H1 (cell line): ENCODE measurements at regions not wholly inside any gene's neighbourhood (a gene's known extent, or its start where the extent isn't known, plus 50 kb on each side); places are given as distances from the start of the nearest gene placed in this dataset.

ENCODE experiments used
- CTCF ChIA-PET: fragments of 300-600 bp; sonication (Branson Sonifier 250); formaldehyde crosslinking; loops from one replicate; lab custom pipeline; 2021; ENCODE audit not compliant: partially characterized antibody; lab: Charles Lee
- POLR2A ChIA-PET: fragments of 300-600 bp; sonication (Branson Sonifier 250); formaldehyde crosslinking; loops from one replicate; lab custom pipeline; 2021; ENCODE audit warnings: inconsistent platforms; ENCODE audit not compliant: partially characterized antibody; lab: Charles Lee
- DNase-seq, 2 experiments: peaks; one replicate each; pipeline versions ENCODE4 v3.0.0 to v3.0.0-alpha.2; 2010 to 2022; ENCODE audit warnings: low spot score in 2 of 2, low read depth in 1 of 2, mixed read lengths in 1 of 2
- FAIRE-seq: peaks from 2 replicates; lab custom pipeline; 2011; peaks lifted over from hg19 to GRCh38; lab: Jason Lieb, UNC
- H2AFZ ChIP-seq: 2 replicates; pipeline ENCODE4 v1.8.1; 2012; ENCODE audit warnings: low read length, inconsistent platforms
- H2AK5ac ChIP-seq: 2 replicates; pipeline ENCODE4 v1.6.1; 2013; ENCODE audit warnings: low read depth, low read length
- H2BK120ac ChIP-seq: replicated peaks from 2 replicates; pipeline ENCODE3; 2013; ENCODE audit warnings: low read depth, low read length, inconsistent platforms
- H2BK12ac ChIP-seq: 2 replicates; pipeline ENCODE4 v1.6.1; 2013; ENCODE audit warnings: low read depth, low read length
- H2BK15ac ChIP-seq: 2 replicates; pipeline ENCODE4 v1.6.1; 2013; ENCODE audit warnings: low read length
- H2BK20ac ChIP-seq: 2 replicates; pipeline ENCODE4 v1.6.1; 2013; ENCODE audit warnings: low read length
- H2BK5ac ChIP-seq: 2 replicates; pipeline ENCODE4 v1.6.1; 2013; ENCODE audit warnings: low read depth, low read length
- H3K14ac ChIP-seq: 2 replicates; pipeline ENCODE4 v1.6.1; 2013; ENCODE audit warnings: inconsistent platforms; ENCODE audit not compliant: insufficient read length
- H3K18ac ChIP-seq: 2 replicates; pipeline ENCODE4 v1.6.1; 2013; ENCODE audit warnings: low read length; ENCODE audit errors: extremely low read depth
- H3K23ac ChIP-seq: 2 replicates; pipeline ENCODE4 v1.6.1; 2013; ENCODE audit warnings: inconsistent platforms; ENCODE audit not compliant: insufficient read length
- H3K23me2 ChIP-seq: 2 replicates; pipeline ENCODE4 v1.6.1; 2013; ENCODE audit warnings: low read depth, low read length
- H3K27ac ChIP-seq: 2 replicates; pipeline ENCODE4 v1.6.1; 2011; ENCODE audit warnings: low read depth, low read length, inconsistent platforms
- H3K27me3 ChIP-seq, 4 experiments: replicated peaks in 1 of 4; 1 replicate in 1 of 4; 2 replicates in 3 of 4; pipeline versions ENCODE4 v1.6.1 to v1.8.1; 2011 to 2013; ENCODE audit warnings: low read length in 3 of 4, mild to moderate bottlenecking in 3 of 4, inconsistent platforms in 2 of 4, mixed read lengths in 2 of 4, moderate library complexity in 1 of 4; ENCODE audit not compliant: control insufficient read depth in 3 of 4, insufficient read depth in 3 of 4; ENCODE audit errors: extremely low read depth in 1 of 4
- H3K36me3 ChIP-seq, 4 experiments: 2 replicates each; pipeline versions ENCODE4 v1.6.1 to v1.8.1; 2011 to 2013; ENCODE audit warnings: mild to moderate bottlenecking in 4 of 4, low read length in 3 of 4, moderate library complexity in 2 of 4, control low read depth in 1 of 4, inconsistent platforms in 1 of 4; ENCODE audit not compliant: insufficient read depth in 4 of 4, control insufficient read depth in 2 of 4
- H3K4ac ChIP-seq: replicated peaks from 2 replicates; pipeline ENCODE3; 2013; ENCODE audit warnings: low read length, low read depth, mixed read lengths, inconsistent platforms; ENCODE audit not compliant: insufficient read length
- H3K4me1 ChIP-seq, 4 experiments: replicated peaks in 1 of 4; 1 replicate in 1 of 4; 2 replicates in 3 of 4; pipeline versions ENCODE4 v1.6.1 to v1.8.1; 2011 to 2013; ENCODE audit warnings: low read length in 3 of 4, inconsistent platforms in 2 of 4, mixed read lengths in 1 of 4; ENCODE audit not compliant: insufficient read depth in 4 of 4, control insufficient read depth in 3 of 4
- H3K4me2 ChIP-seq, 2 experiments: 2 replicates each; pipeline versions ENCODE4 v1.6.1 to v1.8.1; 2011 to 2013; ENCODE audit warnings: low read depth in 2 of 2, low read length in 2 of 2, control low read depth in 1 of 2, inconsistent platforms in 1 of 2, mild to moderate bottlenecking in 1 of 2; ENCODE audit not compliant: insufficient read depth in 1 of 2
- H3K4me3 ChIP-seq, 4 experiments: fragments of 200-600, 300-600 bp in 1 of 4; sonication (generic), shearing (Covaris generic), sonication (Bioruptor Twin) in 1 of 4; 2 replicates each; pipeline versions ENCODE4 v1.5.1 to v1.8.1; 2011 to 2016; ENCODE audit warnings: low read length in 4 of 4, low read depth in 3 of 4, control low read depth in 2 of 4, inconsistent platforms in 2 of 4, mild to moderate bottlenecking in 2 of 4, mixed read lengths in 1 of 4, moderate library complexity in 1 of 4; ENCODE audit not compliant: insufficient read depth in 2 of 4; ENCODE audit errors: extremely low read depth in 1 of 4
- H3K56ac ChIP-seq: replicated peaks from 2 replicates; pipeline ENCODE3; 2013; ENCODE audit warnings: low read depth, mild to moderate bottlenecking, mixed read lengths, low read length, inconsistent platforms; ENCODE audit not compliant: insufficient read length
- H3K79me1 ChIP-seq: 2 replicates; pipeline ENCODE4 v1.6.1; 2013; ENCODE audit warnings: low read depth, low read length, control low read depth
- H3K79me2 ChIP-seq, 2 experiments: 2 replicates each; pipeline versions ENCODE4 v1.6.1 to v1.8.1; 2012 to 2013; ENCODE audit warnings: low read length in 2 of 2, mild to moderate bottlenecking in 2 of 2, inconsistent platforms in 1 of 2; ENCODE audit not compliant: insufficient read depth in 2 of 2, control insufficient read depth in 1 of 2
- H3K9ac ChIP-seq, 4 experiments: replicated peaks in 1 of 4; 1 replicate in 1 of 4; 2 replicates in 3 of 4; pipeline versions ENCODE4 v1.6.1 to v1.8.1; 2011 to 2013; ENCODE audit warnings: low read depth in 3 of 4, low read length in 3 of 4, control low read depth in 2 of 4, mild to moderate bottlenecking in 2 of 4, moderate library complexity in 2 of 4, inconsistent platforms in 1 of 4; ENCODE audit errors: extremely low read depth in 1 of 4
- H3K9me3 ChIP-seq, 2 experiments: 2 replicates each; pipeline versions ENCODE4 v1.6.1 to v1.8.1; 2012 to 2013; ENCODE audit warnings: mild to moderate bottlenecking in 2 of 2, moderate library complexity in 2 of 2, control low read depth in 1 of 2, inconsistent platforms in 1 of 2, low read depth in 1 of 2, low read length in 1 of 2, mixed read lengths in 1 of 2; ENCODE audit not compliant: insufficient read depth in 2 of 2
- H4K20me1 ChIP-seq, 2 experiments: replicated peaks in 1 of 2; 2 replicates each; pipeline versions ENCODE3 to v1.8.1; 2011 to 2013; ENCODE audit warnings: inconsistent platforms in 2 of 2, low read length in 2 of 2, mild to moderate bottlenecking in 1 of 2; ENCODE audit not compliant: insufficient read depth in 2 of 2, control insufficient read depth in 1 of 2
- H4K5ac ChIP-seq: 2 replicates; pipeline ENCODE4 v1.6.1; 2013; ENCODE audit warnings: low read length, low read depth, mixed read lengths, inconsistent platforms; ENCODE audit not compliant: insufficient read length
- H4K8ac ChIP-seq: 2 replicates; pipeline ENCODE4 v1.8.0; 2013; ENCODE audit warnings: mild to moderate bottlenecking, moderate library complexity, low read length, inconsistent platforms; ENCODE audit not compliant: insufficient read depth; ENCODE audit errors: extremely low read depth
- H4K91ac ChIP-seq: replicated peaks from 2 replicates; pipeline ENCODE3; 2013; ENCODE audit warnings: low read length, mixed read lengths, inconsistent platforms; ENCODE audit not compliant: insufficient read length
- CBX5 ChIP-seq: fragments of 300-800, 300-1000 bp; sonication (generic); IDR thresholded peaks from 2 replicates; pipeline ENCODE4 v1.7.1; 2016; ENCODE audit warnings: antibody characterized with exemption, low read length, low read depth
- CEBPB ChIP-seq: IDR thresholded peaks from 2 replicates; pipeline ENCODE4 v1.6.1; 2012; ENCODE audit warnings: low read depth, low read length
- CTBP2 ChIP-seq: IDR thresholded peaks from 2 replicates; pipeline ENCODE4 v1.7.0; 2011; ENCODE audit warnings: borderline replicate concordance, mild to moderate bottlenecking, moderate library complexity, mixed read lengths, low read length; ENCODE audit not compliant: insufficient read depth, insufficient read length
- EGR1 ChIP-seq: IDR thresholded peaks from 2 replicates; pipeline ENCODE4 v1.6.1; 2011; ENCODE audit warnings: low read depth, low read length, borderline replicate concordance
- EP300 ChIP-seq, 2 experiments: IDR thresholded peaks; 1 replicate in 1 of 2; 2 replicates in 1 of 2; pipeline ENCODE4 v1.6.1; 2011 to 2012; ENCODE audit warnings: low read depth in 2 of 2, low read length in 2 of 2, mild to moderate bottlenecking in 2 of 2, borderline replicate concordance in 1 of 2, inconsistent platforms in 1 of 2, moderate library complexity in 1 of 2
- GTF2F1 ChIP-seq: IDR thresholded peaks from 2 replicates; pipeline ENCODE4 v1.6.1; 2012; ENCODE audit warnings: low read depth, low read length, improper control_type of control experiment, borderline replicate concordance
- JUND ChIP-seq: IDR thresholded peaks from 2 replicates; pipeline ENCODE4 v1.6.1; 2011; ENCODE audit warnings: mild to moderate bottlenecking, improper control_type of control experiment, low read length
- POU5F1 ChIP-seq: IDR thresholded peaks from 2 replicates; pipeline ENCODE4 v1.6.1; 2011; ENCODE audit warnings: low read depth, mild to moderate bottlenecking, low read length, moderate library complexity
- RFX5 ChIP-seq: IDR thresholded peaks from 2 replicates; pipeline ENCODE4 v1.6.1; 2011; ENCODE audit warnings: low read depth, low read length, improper control_type of control experiment, borderline replicate concordance
- SIN3A ChIP-seq, 2 experiments: IDR thresholded peaks in 1 of 2; conservative IDR thresholded peaks in 1 of 2; 2 replicates each; pipeline ENCODE4 v1.6.1; 2011 to 2012; ENCODE audit warnings: low read length in 2 of 2, improper control_type of control experiment in 1 of 2, low read depth in 1 of 2, mild to moderate bottlenecking in 1 of 2
- SIRT6 ChIP-seq: IDR thresholded peaks from one replicate; pipeline ENCODE4 v1.7.1; 2012; ENCODE audit warnings: low read length, inconsistent platforms
- SP4 ChIP-seq: IDR thresholded peaks from 2 replicates; pipeline ENCODE4 v1.6.1; 2012; ENCODE audit warnings: low read length, inconsistent platforms
- SRF ChIP-seq: IDR thresholded peaks from 2 replicates; pipeline ENCODE4 v1.6.1; 2011; ENCODE audit warnings: mild to moderate bottlenecking, low read depth, low read length, moderate library complexity
- TBP ChIP-seq: IDR thresholded peaks from 2 replicates; pipeline ENCODE4 v1.6.1; 2011; ENCODE audit warnings: low read depth, low read length, improper control_type of control experiment
- TEAD4 ChIP-seq: IDR thresholded peaks from 2 replicates; pipeline ENCODE4 v1.6.1; 2012; ENCODE audit warnings: low read depth, low read length, inconsistent platforms, mixed read lengths
- WGBS, 2 experiments: shearing (Covaris generic) in 1 of 2; methylation state at CpG; one replicate each; pipeline versions ENCODE4 v1.1.6 to v1.1.7; 2013 to 2015; ENCODE audit warnings: low lambda C conversion rate in 2 of 2, mixed read lengths in 2 of 2, inconsistent platforms in 1 of 2, low coverage in 1 of 2, missing lambda C conversion rate in 1 of 2; ENCODE audit not compliant: insufficient replicate concordance in 2 of 2, insufficient coverage in 1 of 2, insufficient read length in 1 of 2; ENCODE audit errors: extremely low coverage in 1 of 2, missing lambda C conversion rate in 1 of 2; 5-methylcytosine and 5-hydroxymethylcytosine counted together

- ChIA-PET CTCF (interaction anchor here (0.9 to 2.4 kb wide), 5 partner anchors 9 to 216 kb away, joined by 3 to 16 read pairs (median 3); no protein-coding TSS in a partner anchor), POLR2A (no interaction called here)
- TF ChIP-seq JUND (no peak), EP300 (IDR thresholded peaks at IDR 0.05; ENCODE audit: borderline replicate concordance in 1 of 2, low read depth in 2 of 2, low read length in 2 of 2) (no peak), TBP (no peak), GTF2F1 (no peak), POU5F1 (no peak), RFX5 (no peak), EGR1 (no peak), TEAD4 (no peak), CBX5 (no peak), CEBPB (no peak), SRF (no peak), CTBP2 (no peak), SP4 (no peak), SIRT6 (no peak), SIN3A (conservative IDR thresholded peaks at IDR 0.05 in 1 of 2, IDR thresholded peaks at IDR 0.05 in 1 of 2; ENCODE audit: low read depth in 1 of 2, low read length in 2 of 2) (no peak)
Measured at GRCh38 chr2:237192881-237193280, 107.2 kb downstream of the COPS8 start.

More at GRCh38 chr2:237192881-237193280, 107.2 kb downstream of the COPS8 start:
- H2BK12ac ChIP-seq = no peak overlapping the region
- no peaks in the 10 kb centered on the region for H3K79me2 ChIP-seq
- DNase-seq (no peak), FAIRE-seq (no peak)
- H3K4me1 ChIP-seq = peaks cover 0 to 10% (median 7%) of the 10 kb centered on the region in 4 experiments; a peak in 4 of 7 replicates
- H3K36me3 ChIP-seq = no peaks in the 10 kb centered on the region
- no peak overlapping the region for H2BK5ac ChIP-seq
- no peak overlapping the region for H3K27ac ChIP-seq
- no peak overlapping the region for H3K14ac ChIP-seq
- no peak overlapping the region for H2BK120ac ChIP-seq
- no peak overlapping the region for H3K4me3 ChIP-seq
- no peak overlapping the region for H2BK15ac ChIP-seq
- H3K4ac ChIP-seq = no peak overlapping the region
- H3K79me1 ChIP-seq = no peaks in the 10 kb centered on the region
- H3K23me2 ChIP-seq = no peaks in the 10 kb centered on the region
- no peaks in the 10 kb centered on the region for H3K9me3 ChIP-seq
- H3K18ac ChIP-seq = no peak overlapping the region
- no peak overlapping the region for H3K23ac ChIP-seq
- no peak overlapping the region for H3K56ac ChIP-seq
- H4K91ac ChIP-seq = no peak overlapping the region
- H2AFZ ChIP-seq = no peak overlapping the region
- 92% methylated on average over 3 of the region's 8 CpGs; no CpG with 5 or more reads in 1 of the 2 experiments for WGBS, 2 experiments
- no peaks in the 10 kb centered on the region for H3K27me3 ChIP-seq
- H4K8ac ChIP-seq = no peak overlapping the region
- H3K9ac ChIP-seq = no peak overlapping the region
- H4K20me1 ChIP-seq = no peaks in the 10 kb centered on the region
- no peak overlapping the region; the same call in 1 of the 2 replicates for H2BK20ac ChIP-seq
- no peak overlapping the region; the same call in 1 of the 2 replicates for H2AK5ac ChIP-seq
- no peak overlapping the region for H3K4me2 ChIP-seq
- no peak overlapping the region for H4K5ac ChIP-seq
